ENCODE measurements at regions not wholly inside any gene's neighbourhood (a gene's known extent, or its start where the extent isn't known, plus 50 kb on each side); places are given as distances from the start of the nearest gene placed in this dataset.

- Mint-ChIP-seq H3K9me3 (no peaks in the 10 kb centered on the region), H3K4me3 (no peak overlapping the region), H3K4me1 (peaks cover 57% of the 10 kb centered on the region), H3K27me3 (no peaks in the 10 kb centered on the region), H3K36me3 (ENCODE audit: low read depth) (no peaks in the 10 kb centered on the region), H3K27ac (no peak overlapping the region)
- no peak for TF ChIP-seq CTCF (IDR thresholded peaks at IDR 0.05)
- ATAC-seq (ENCODE audit: low read depth), result no peak
- DNase-seq, result no peak
- CTCF ChIA-PET, result no interaction called here
- intact Hi-C loops (cut with micrococcal nuclease), result no loop called here
- POLR2A ChIA-PET, result interaction anchor here (0.7 to 0.9 kb wide), 2 partner anchors 214 to 642 kb away, joined by 3 read pairs; partner anchors contain the start of gene TNRC6C
Measured at GRCh38 chr17:77316191-77316641, 175.4 kb downstream of the SEC14L1 start.

- no peak for DNase-seq
- ChIA-PET POLR2A (interaction anchor here (0.6 to 0.9 kb wide), 3 partner anchors 211 to 642 kb away, joined by 3 read pairs; partner anchors contain the start of gene TNRC6C), CTCF (no interaction called here)
- no peaks in the 10 kb centered on the region for H3K36me3 Mint-ChIP-seq (ENCODE audit: low read depth)
- no peak for ATAC-seq (ENCODE audit: low read depth)
- peaks cover 57% of the 10 kb centered on the region for H3K4me1 Mint-ChIP-seq
- no peak overlapping the region for H3K4me3 Mint-ChIP-seq
- no peaks in the 10 kb centered on the region for H3K27me3 Mint-ChIP-seq
- H3K27ac Mint-ChIP-seq, result no peak overlapping the region
- intact Hi-C loops (cut with micrococcal nuclease), result no loop called here
- TF ChIP-seq CTCF (IDR thresholded peaks at IDR 0.05), result no peak
- no peaks in the 10 kb centered on the region for H3K9me3 Mint-ChIP-seq
Measured at GRCh38 chr17:77316651-77317050, 175.9 kb downstream of the SEC14L1 start.

- intact Hi-C loops (cut with micrococcal nuclease), result no loop called here
- H3K4me1 Mint-ChIP-seq, result peaks cover 56% of the 10 kb centered on the region
- ChIA-PET POLR2A (interaction anchor here (0.6 to 0.9 kb wide), 3 partner anchors 211 to 641 kb away, joined by 3 read pairs; partner anchors contain the start of gene TNRC6C), CTCF (no interaction called here)
- H3K27me3 Mint-ChIP-seq, result no peaks in the 10 kb centered on the region
- no peak for TF ChIP-seq CTCF (IDR thresholded peaks at IDR 0.05)
- ATAC-seq (ENCODE audit: low read depth) (no peak), DNase-seq (no peak)
- H3K4me3 Mint-ChIP-seq, result no peak overlapping the region
- no peaks in the 10 kb centered on the region for H3K36me3 Mint-ChIP-seq (ENCODE audit: low read depth)
- H3K27ac Mint-ChIP-seq, result no peak overlapping the region
- no peaks in the 10 kb centered on the region for H3K9me3 Mint-ChIP-seq
Measured at GRCh38 chr17:77317091-77317750, 176.5 kb downstream of the SEC14L1 start.

GRCh38 chr17:77318021-77318420, 177.3 kb downstream of the SEC14L1 start:
- intact Hi-C loops (cut with micrococcal nuclease), result no loop called here
- Mint-ChIP-seq H3K4me1 (peaks cover 62% of the 10 kb centered on the region), H3K27ac (no peak overlapping the region), H3K9me3 (no peaks in the 10 kb centered on the region), H3K36me3 (ENCODE audit: low read depth) (peaks cover 3% of the 10 kb centered on the region), H3K27me3 (no peaks in the 10 kb centered on the region), H3K4me3 (no peak overlapping the region)
- CTCF ChIA-PET, result no interaction called here
- POLR2A ChIA-PET, result no interaction called here
- TF ChIP-seq CTCF (IDR thresholded peaks at IDR 0.05), result no peak
- DNase-seq (no peak), ATAC-seq (ENCODE audit: low read depth) (no peak)

GRCh38 chr17:77318491-77319210, 177.9 kb downstream of the SEC14L1 start:
- ChIA-PET CTCF (no interaction called here), POLR2A (interaction anchor here (0.5 to 1.1 kb wide), 2 partner anchors 33 to 797 kb away, joined by 3 to 9 read pairs; no protein-coding TSS in a partner anchor)
- H3K4me1 Mint-ChIP-seq, result peaks cover 68% of the 10 kb centered on the region
- DNase-seq (no peak), ATAC-seq (ENCODE audit: low read depth) (no peak)
- intact Hi-C loops (cut with micrococcal nuclease), result no loop called here
- TF ChIP-seq CTCF (IDR thresholded peaks at IDR 0.05), result no peak
- no peaks in the 10 kb centered on the region for H3K27me3 Mint-ChIP-seq
- peak overlapping the region; percentile 89 for H3K27ac Mint-ChIP-seq
- peak overlapping the region; percentile 92 for H3K4me3 Mint-ChIP-seq
- H3K36me3 Mint-ChIP-seq (ENCODE audit: low read depth), result peaks cover 3% of the 10 kb centered on the region
- H3K9me3 Mint-ChIP-seq, result no peaks in the 10 kb centered on the region

Measured in activated B cell treated with CpG ODN at 0.5 μM for 24 hours (primary cell).